ENCODE measurements at regions not wholly inside any gene's neighbourhood (a gene's known extent, or its start where the extent isn't known, plus 50 kb on each side); places are given as distances from the start of the nearest gene placed in this dataset.

DNA sequence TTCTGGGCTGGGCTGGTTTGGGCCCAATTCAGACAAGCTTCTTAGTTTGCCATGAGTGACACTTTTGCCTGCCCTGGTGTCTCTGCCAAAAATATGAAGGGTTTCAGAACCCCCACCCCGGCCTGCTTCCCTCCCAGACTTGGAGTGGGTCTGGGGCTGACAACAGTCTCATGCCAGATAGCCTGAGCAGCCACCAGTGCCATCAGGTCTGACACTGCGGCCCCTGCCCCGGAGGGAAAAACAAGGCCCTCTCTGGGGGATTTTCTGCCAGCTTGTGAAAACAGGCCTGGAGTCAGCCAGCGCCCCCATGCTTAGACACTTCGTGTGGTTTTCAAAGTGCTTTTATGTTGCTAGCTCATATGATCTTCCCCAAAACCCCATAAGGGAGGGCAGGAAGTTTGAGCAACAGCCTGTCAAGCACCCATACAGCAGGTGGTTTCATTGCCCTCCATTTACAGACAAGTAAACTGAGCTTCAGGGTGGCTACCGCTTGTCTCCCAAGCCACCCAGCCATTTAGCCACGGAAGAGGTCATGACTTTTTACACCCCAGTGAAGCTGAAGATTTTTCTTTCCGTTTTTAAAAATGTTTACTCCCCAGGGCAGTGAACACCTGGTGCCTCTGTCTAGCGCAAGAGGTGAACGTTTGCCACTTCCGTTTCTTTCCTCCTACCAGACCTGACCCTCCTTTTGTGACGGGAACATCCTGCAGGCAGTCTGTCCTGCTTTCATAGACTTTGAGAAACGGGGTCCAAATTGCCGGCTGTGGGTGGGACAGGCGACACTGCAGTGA, 300.6 kb downstream of the SEC14L1 start:
- Histone ChIP-seq H4K8ac (ENCODE audit: extremely low read depth, insufficient read depth, low read length) (no peak overlapping the region), H4K20me1 (replicated peaks in 1 of 2; ENCODE audit: control insufficient read depth in 1 of 2, insufficient read depth in 2 of 2, low read length in 2 of 2) (peaks cover 9 to 14% of the 10 kb centered on the region in 2 experiments), H3K23ac (ENCODE audit: insufficient read length) (no peak overlapping the region), H3K18ac (ENCODE audit: extremely low read depth, low read length) (no peak overlapping the region), H3K27ac (ENCODE audit: low read depth, low read length) (no peak overlapping the region; the same call in 1 of the 2 replicates), H3K27me3 (replicated peaks in 1 of 4; ENCODE audit: control insufficient read depth in 3 of 4, extremely low read depth in 1 of 4, insufficient read depth in 3 of 4, low read length in 3 of 4) (no peaks in the 10 kb centered on the region), H2BK12ac (ENCODE audit: low read depth, low read length) (no peak overlapping the region), H3K23me2 (ENCODE audit: low read depth, low read length) (peaks cover 3% of the 10 kb centered on the region; the same call in 1 of the 2 replicates), H3K9me3 (ENCODE audit: insufficient read depth in 2 of 2, low read depth in 1 of 2, low read length in 1 of 2) (no peaks in the 10 kb centered on the region), H3K56ac (replicated peaks; ENCODE audit: insufficient read length, low read depth, low read length) (no peak overlapping the region), H2BK20ac (ENCODE audit: low read length) (no peak overlapping the region), H2BK120ac (replicated peaks; ENCODE audit: low read depth, low read length) (no peak overlapping the region), H4K91ac (replicated peaks; ENCODE audit: insufficient read length, low read length) (no peak overlapping the region), H2AFZ (ENCODE audit: low read length) (no peak overlapping the region), H3K4me1 (replicated peaks in 1 of 4; ENCODE audit: control insufficient read depth in 3 of 4, insufficient read depth in 4 of 4, low read length in 3 of 4) (peaks cover 0 to 17% (median 8%) of the 10 kb centered on the region in 4 experiments; a peak in 6 of 7 replicates), H3K14ac (ENCODE audit: insufficient read length) (no peak overlapping the region), H3K4ac (replicated peaks; ENCODE audit: insufficient read length, low read depth, low read length) (no peak overlapping the region), H2BK5ac (ENCODE audit: low read depth, low read length) (no peak overlapping the region), H2AK5ac (ENCODE audit: low read depth, low read length) (no peak overlapping the region), H3K36me3 (ENCODE audit: control insufficient read depth in 2 of 4, insufficient read depth in 4 of 4, low read length in 3 of 4) (no peaks in the 10 kb centered on the region), H3K4me2 (ENCODE audit: insufficient read depth in 1 of 2, low read depth in 2 of 2, low read length in 2 of 2) (no peak overlapping the region), H2BK15ac (ENCODE audit: low read length) (no peak overlapping the region), H4K5ac (ENCODE audit: insufficient read length, low read depth, low read length) (no peak overlapping the region), H3K4me3 (ENCODE audit: extremely low read depth in 1 of 4, insufficient read depth in 2 of 4, low read depth in 3 of 4, low read length in 4 of 4) (no peak overlapping the region), H3K79me2 (ENCODE audit: control insufficient read depth in 1 of 2, insufficient read depth in 2 of 2, low read length in 2 of 2) (peaks cover 0 to 57% of the 10 kb centered on the region in 2 experiments; a peak in 3 of 4 replicates), H3K9ac (replicated peaks in 1 of 4; ENCODE audit: extremely low read depth in 1 of 4, low read depth in 3 of 4, low read length in 3 of 4) (no peak overlapping the region), H3K79me1 (ENCODE audit: low read depth, low read length) (peaks cover 13% of the 10 kb centered on the region)
- DNase-seq (ENCODE audit: low read depth in 1 of 2, low spot score in 2 of 2) (no peak), FAIRE-seq (no peak)
- TF ChIP-seq, protein P1, sequence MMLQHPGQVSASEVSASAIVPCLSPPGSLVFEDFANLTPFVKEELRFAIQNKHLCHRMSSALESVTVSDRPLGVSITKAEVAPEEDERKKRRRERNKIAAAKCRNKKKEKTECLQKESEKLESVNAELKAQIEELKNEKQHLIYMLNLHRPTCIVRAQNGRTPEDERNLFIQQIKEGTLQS (IDR thresholded peaks at IDR 0.05; ENCODE audit: insufficient read depth, low read depth, low read length): no peak
- no peak for TF ChIP-seq POLR2AphosphoS5 (IDR thresholded peaks at IDR 0.05; ENCODE audit: low read depth, low read length)
- WGBS, 2 experiments (ENCODE audit: extremely low coverage in 1 of 2, insufficient coverage in 1 of 2, insufficient read length in 1 of 2, insufficient replicate concordance in 2 of 2, low coverage in 1 of 2, low lambda C conversion rate in 2 of 2, missing lambda C conversion rate in 1 of 2): 90% methylated on average over 15 of the region's 15 CpGs; no CpG with 5 or more reads in 1 of the 2 experiments
- CTCF ChIA-PET (ENCODE audit: partially characterized antibody): interaction anchor here (1.1 to 24.6 kb wide), 6 partner anchors 9 to 53 kb away, joined by 3 to 512 read pairs (median 10); no protein-coding TSS in a partner anchor
- POLR2A ChIA-PET (ENCODE audit: partially characterized antibody): interaction anchor here (0.7 to 1.3 kb wide), 7 partner anchors 8 to 71 kb away, joined by 3 to 6 read pairs (median 3); no protein-coding TSS in a partner anchor
